Right hindlimb (tissue), 1 donor: ENCODE measurements at regions not wholly inside any gene's neighbourhood (a gene's known extent, or its start where the extent isn't known, plus 50 kb on each side); places are given as distances from the start of the nearest gene placed in this dataset.
"Not testable (repeated sequence)": the region's sequence is repeated elsewhere in the genome, so short reads cannot be mapped to it uniquely, and the experiment has no call there.

ENCODE experiments used
- DNase-seq: peaks from one replicate; pipeline ENCODE4 v3.0.0-alpha.2; 2018

DNA sequence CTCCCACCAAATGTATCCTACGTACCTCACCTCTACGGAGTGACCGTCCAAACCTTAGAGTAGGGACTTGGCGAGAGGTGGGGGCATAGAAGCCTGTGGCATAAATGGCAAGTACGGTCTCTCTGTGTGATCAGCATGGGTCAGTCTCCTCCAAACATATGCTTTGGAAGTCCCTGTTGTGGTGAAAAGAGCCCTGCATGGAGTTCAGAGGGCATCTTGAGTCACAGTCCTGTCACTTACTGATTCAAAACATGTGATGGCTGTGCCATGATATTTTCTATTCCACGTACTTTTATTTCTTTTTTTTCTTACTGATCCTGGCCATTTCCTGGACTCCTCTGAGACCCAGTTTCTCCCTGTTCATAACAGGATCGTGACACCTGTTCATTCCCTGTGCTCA lies 67.5 kb upstream of the CEP85L start:
- DNase-seq: no peak

DNA sequence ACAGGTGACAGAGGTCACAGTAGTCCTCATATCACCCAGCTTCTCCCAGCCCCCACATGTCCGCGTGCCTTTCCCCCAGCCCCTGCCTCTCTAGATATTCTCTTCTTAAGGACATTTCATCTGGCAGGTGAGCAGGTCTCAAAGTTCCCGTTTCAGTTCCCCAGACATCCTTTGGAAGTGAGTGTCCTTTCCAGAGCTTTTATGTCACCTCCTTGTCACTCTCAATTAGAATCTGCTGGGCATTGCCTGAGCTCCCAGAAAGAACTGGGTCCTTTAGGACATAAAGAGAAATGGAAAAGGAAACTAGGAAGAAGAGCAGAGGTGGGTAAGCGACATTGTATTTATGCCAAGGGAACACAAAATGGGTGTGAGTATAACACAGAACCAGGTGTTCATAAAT lies 66.9 kb upstream of the CEP85L start:
- no peak for DNase-seq

DNA sequence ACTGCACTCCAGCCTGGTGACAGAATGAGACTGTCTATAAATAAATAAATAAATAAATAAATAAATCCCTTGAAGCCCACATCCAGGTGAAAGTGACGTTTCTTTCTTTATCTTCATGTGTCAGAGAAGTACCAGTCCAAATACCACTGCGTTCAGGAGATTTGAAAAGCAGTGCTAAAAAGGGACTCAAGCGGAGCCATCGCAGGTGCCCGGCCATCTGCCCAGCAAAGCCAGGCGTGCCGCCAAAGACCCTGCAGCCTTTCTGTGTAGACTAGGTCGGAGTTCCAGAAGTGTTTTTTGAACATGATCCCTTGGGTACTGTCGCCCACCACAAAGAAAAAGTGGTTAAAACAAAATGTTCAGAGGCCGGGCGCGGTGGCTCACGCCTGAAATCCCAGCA lies 65.7 kb upstream of the CEP85L start:
- DNase-seq: no peak

DNA sequence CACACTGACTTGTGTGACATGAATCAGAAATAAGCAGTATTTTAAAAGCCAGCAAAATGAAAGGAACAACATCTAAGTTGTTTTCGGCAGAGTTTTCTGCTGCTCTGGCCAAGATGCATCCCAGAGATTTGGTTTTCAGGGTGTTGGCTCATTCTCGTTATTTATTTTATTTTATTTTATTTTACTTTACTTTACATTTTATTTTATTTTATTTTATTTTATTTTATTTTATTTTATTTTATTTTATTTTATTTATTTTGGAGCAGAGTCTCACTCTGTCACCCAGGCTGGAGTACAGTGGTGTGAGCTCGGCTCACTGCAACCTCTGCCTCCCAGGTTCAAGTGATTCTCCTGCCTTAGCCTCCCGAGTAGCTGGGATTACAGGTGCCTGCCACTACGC lies 64.5 kb upstream of the CEP85L start:
- not testable (repeated sequence) for DNase-seq

DNA sequence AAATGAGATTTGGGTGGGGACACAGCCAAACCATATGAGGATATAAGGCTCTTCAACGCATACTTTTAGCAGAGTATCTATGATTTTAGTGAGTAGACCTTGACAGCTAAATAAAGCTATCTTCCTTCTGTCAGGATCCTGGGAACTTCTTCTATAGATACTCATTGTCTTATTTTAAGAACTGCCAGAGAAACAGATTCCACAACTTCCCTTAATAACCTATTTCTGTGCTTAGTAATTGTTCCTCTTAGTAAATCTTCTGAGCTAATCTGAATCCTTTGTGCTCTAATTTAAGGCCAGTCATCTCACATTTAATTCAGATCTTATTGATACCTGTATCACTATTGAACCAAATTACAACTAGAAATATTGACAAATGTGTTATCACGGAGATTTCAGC lies 64.0 kb upstream of the CEP85L start:
- no peak for DNase-seq

DNA sequence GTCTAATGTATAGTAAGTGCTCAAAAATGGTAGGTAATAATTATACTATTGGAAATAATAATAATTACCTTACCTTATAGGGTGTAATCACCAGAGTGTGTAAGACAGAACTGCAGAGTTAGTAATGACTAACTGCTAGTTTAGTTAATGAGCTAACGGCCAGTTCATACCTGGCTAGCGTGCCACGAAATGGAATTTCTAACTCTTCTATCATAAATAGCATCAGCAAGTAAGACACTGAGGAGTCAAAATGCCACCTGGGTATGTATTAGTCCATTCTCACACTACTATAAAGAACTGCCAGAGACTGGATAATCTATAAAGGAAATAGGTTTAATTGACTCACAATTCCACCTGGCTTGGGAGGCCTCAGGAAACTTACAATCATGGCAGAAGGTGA lies 63.4 kb upstream of the CEP85L start:
- no peak for DNase-seq

DNA sequence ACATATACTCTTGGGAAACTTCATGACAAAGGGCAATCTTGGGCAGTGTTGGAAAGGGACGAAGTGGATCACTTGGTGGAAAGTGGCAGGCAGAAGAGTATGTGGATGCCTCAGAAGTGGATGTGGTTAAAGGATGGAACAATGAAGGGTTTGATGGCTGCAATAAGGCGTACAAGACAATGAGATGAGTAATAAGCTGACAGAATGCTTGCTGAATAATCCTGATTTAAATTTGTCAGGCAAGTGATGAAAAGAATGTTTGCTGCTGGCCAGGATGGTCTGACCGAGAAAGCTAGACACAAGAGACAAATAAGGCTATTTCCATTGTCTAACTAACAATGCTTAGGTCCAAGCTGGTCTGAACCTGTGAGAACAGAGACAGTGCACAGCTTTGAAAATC lies 61.6 kb upstream of the CEP85L start:
- no peak for DNase-seq

DNA sequence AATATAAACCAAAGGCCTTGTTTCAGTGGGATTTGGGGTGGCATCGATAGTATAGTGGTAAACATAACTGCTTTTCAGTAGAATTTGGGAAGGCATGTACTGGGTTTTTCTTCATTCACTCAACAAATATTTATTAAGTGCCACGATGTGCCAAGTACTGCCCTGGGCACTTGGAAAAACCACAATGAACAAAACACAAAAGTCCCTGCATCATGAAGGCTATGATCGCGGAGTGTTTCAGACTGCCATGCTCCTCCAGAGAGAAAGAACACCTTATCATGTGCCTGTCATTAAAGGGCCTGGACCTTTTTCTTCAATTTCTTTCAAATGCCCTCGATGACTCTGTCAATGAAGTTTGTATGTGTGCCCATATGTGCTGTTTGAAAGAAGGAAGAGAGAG lies 59.2 kb upstream of the CEP85L start:
- no peak for DNase-seq

DNA sequence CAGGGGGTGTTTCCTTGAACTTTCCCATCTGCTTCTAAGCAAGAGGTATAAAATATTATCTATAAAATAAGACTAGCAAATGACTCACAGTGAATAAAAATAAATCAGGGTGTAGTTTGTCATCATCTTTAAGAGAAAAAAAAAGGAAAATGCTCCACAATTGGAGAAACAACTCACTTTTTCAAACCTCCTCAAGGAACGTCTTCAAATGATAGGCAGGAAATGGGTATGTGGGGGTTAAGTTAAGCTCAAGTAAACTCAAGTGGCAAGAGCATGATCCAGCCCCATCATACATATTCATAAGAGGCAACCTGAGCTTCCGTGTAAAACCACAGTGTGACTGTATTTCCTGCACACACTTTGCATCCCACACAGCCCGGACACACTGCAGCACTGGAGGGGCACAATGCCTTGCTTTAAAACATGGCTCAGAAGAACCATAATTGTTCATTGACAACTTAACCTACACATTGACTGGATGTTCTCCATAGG lies 58.5 kb upstream of the CEP85L start:
- no peak for DNase-seq

DNA sequence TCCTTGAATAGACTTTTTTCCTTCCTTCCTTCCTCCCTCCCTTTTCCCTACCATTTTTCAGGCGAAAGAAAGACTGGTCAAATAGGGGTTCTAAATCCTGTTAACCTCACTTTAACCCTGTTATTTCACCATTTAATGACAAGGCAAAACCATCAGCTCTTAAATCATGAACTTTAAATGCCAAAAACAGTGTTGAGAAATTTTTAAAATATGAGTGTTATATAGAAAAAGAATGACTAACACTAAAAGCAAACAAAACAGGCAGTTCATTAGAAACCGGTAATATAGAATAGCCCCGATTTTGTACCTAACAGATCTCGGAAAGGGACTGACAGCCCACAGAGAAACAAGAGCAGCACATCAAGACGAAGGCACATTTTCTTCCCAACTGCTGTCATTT lies 57.4 kb upstream of the CEP85L start:
- DNase-seq: no peak

DNA sequence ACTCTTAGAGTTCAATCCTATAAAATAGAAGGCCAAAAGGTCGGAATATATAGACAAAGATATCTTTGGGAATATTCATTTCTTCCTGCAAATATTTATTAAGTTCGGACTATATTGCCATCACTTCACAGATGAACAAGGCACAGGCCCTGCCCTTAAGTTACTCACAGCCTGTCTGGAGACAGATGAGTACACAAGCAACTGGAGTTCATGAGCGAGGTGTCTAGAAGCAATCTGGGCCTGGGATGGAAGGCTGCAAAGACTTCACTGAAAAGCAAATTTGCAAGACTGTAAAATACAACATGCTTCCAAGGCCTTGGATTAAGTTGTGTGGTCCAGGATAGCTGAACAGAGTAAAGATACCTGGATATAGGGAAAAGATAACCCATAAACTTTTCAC lies 56.7 kb upstream of the CEP85L start:
- DNase-seq: no peak

DNA sequence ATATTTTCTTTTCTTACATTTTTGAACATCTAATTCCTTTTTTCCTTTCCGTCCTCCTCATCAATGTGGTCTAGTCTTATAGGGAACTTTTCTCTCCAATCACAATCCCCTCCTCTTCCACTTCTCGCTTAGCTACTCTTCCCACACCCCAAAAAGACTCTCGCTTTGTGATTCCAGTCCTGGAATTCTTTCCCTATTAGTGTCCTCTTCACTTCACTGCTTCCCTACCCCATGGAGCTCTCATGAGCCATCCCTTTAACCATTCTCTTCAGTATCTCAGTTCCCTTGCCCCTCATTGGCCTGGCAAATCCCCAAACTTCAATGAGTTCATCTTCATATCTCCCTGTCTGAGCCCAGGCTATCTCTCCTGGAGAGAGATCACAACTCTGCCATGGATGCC lies 55.3 kb upstream of the CEP85L start:
- no peak for DNase-seq

DNA sequence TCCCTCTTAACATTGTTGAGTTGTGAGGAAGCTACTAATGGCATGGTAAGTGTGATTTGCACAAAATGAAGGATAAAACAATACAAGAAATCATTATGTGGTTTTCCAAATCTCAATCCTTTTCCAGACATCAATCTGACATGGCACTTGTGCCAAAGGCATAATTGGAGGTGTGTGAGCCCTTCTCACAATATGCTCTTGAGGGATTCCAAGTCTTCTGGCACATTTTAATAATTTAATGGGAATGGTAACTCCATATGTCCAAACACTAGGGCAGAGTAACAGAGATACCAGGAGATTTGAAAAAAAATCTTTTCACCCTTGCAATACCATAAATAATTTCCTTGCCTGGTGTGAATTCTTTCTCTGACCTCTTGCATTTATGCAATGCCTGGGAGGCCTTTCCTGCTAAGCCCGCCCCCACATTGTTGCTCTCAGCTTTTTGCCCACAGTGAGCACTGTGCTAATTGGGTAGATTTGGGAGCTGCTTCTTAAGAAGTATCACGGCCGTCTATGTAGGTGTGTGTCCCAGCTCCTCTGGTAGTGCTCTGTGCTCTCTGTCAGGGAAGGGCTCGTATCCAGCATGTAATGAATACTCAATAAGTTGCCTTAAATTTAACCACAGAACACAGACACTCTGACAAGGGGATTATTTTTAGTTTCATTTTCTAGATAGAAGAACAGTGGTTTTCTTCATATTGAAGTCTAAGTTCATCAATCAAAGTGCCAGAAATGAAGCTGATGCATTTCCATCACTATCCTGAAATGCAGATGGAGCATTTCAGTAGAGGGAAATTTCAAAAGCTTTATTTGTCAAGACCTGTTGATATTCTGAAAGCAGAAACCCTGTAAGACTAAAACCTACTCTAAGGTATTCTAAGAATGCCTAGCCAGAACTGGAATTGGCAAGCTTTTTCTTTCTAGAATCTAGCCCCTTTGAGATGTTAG lies 54.4 kb upstream of the CEP85L start:
- peak; percentile 32 for DNase-seq

DNA sequence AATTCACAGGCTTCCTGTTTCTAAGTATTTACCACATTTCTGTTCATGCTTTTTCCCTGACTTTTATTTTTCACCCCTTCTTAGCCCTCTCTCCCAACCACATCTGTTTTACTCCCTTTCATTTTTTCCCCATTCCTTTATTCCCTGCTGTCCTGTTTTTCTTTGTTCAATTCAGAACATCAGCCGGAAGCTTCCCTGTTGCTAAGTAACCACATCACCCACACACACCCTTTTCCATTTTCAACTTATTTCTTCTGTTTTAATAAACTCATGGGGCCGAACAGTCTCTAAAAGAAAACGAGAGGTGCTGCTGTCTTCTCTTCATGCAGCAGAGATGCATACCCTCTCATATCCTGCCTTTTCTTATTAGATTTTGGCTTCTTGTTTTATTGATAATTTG lies 53.5 kb upstream of the CEP85L start:
- DNase-seq: no peak

DNA sequence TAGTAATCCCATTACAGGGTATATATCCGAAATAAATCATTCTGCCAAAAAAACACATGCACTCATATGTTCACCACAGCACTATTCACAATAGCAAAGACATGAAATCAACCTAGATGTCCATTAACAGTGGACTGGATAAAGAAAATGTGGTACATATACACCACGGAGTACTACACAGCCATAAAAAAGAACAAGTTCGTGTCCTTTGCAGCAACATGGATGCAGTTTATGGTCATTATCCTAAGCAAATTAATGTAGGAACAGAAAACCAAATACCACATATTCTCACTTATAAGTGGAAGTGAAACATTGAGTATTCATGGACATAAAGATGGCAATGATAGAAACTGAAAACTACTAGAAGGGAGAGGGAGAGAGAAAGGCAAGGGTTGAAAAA lies 49.9 kb upstream of the CEP85L start:
- not testable (repeated sequence) for DNase-seq
